Smooth muscle cell (in vitro differentiated cells): ENCODE measurements at regions not wholly inside any gene's neighbourhood (a gene's known extent, or its start where the extent isn't known, plus 50 kb on each side); places are given as distances from the start of the nearest gene placed in this dataset.
"Not testable (repeated sequence)": the region's sequence is repeated elsewhere in the genome, so short reads cannot be mapped to it uniquely, and the experiment has no call there.

ENCODE experiments used
- DNase-seq: peaks from one replicate; lab custom pipeline; 2025; ENCODE audit not compliant: unreplicated experiment; lab: John Stamatoyannopoulos, UW
- H2AFZ ChIP-seq: fragments of 200-600 bp; sonication (generic); 2 replicates; pipeline ENCODE4 v1.6.0; 2016; ENCODE audit warnings: antibody characterized with exemption, low read depth, mild to moderate bottlenecking
- H3F3A ChIP-seq: fragments of 200-600 bp; sonication (generic); 2 replicates; pipeline ENCODE4 v1.6.0; 2017; ENCODE audit warnings: antibody characterized with exemption, low read depth
- H3K27ac ChIP-seq: fragments of 200-600 bp; sonication (generic); 2 replicates; pipeline ENCODE4 v1.5.1; 2016; ENCODE audit warnings: low read depth, mild to moderate bottlenecking
- H3K27me3 ChIP-seq: fragments of 200-600 bp; sonication (generic); 2 replicates; pipeline ENCODE4 v1.6.1; 2016; ENCODE audit warnings: low read depth, mild to moderate bottlenecking
- H3K36me3 ChIP-seq: fragments of 200-600 bp; sonication (generic); 2 replicates; pipeline ENCODE4 v1.5.1; 2016; ENCODE audit warnings: low read depth
- H3K4me1 ChIP-seq: fragments of 200-600 bp; sonication (generic); 2 replicates; pipeline ENCODE4 v1.5.1; 2016; ENCODE audit warnings: low read depth
- H3K4me2 ChIP-seq: fragments of 200-600 bp; sonication (generic); 2 replicates; pipeline ENCODE4 v1.6.0; 2016; ENCODE audit warnings: mild to moderate bottlenecking
- H3K4me3 ChIP-seq: fragments of 200-600 bp; sonication (generic); 2 replicates; pipeline ENCODE4 v1.5.1; 2016; ENCODE audit warnings: mild to moderate bottlenecking
- H3K79me2 ChIP-seq: fragments of 200-600 bp; sonication (generic); 2 replicates; pipeline ENCODE4 v1.6.0; 2016; ENCODE audit warnings: low read depth, mild to moderate bottlenecking
- H3K9ac ChIP-seq: fragments of 200-600 bp; sonication (generic); 2 replicates; pipeline ENCODE4 v1.6.0; 2016; ENCODE audit warnings: low read depth
- H3K9me3 ChIP-seq: fragments of 200-600 bp; sonication (generic); replicated peaks from 2 replicates; pipeline ENCODE4 v1.5.1; 2016; ENCODE audit warnings: low read depth
- H4K20me1 ChIP-seq: fragments of 200-600 bp; sonication (generic); 2 replicates; pipeline ENCODE4 v1.6.0; 2016; ENCODE audit warnings: low read depth
- CTCF ChIP-seq: fragments of 200-600 bp; sonication (generic); IDR thresholded peaks from 2 replicates; pipeline ENCODE4 v1.5.1; 2017; ENCODE audit warnings: borderline replicate concordance, mild to moderate bottlenecking, antibody characterized with exemption; ENCODE audit not compliant: insufficient read depth, poor library complexity, severe bottlenecking
- WGBS: methylation state at CpG from one replicate; pipeline ENCODE4 v1.1.7; 2016; ENCODE audit warnings: low lambda C conversion rate; 5-methylcytosine and 5-hydroxymethylcytosine counted together

GRCh38 chr3:31322460-31322859 lies 210.3 kb upstream of the STT3B start:
- no peaks in the 10 kb centered on the region for H3F3A ChIP-seq
- TF ChIP-seq CTCF = no peak
- no peaks in the 10 kb centered on the region for H3K9me3 ChIP-seq
- no peaks in the 10 kb centered on the region for H3K36me3 ChIP-seq
- H2AFZ ChIP-seq = no peak overlapping the region
- H3K4me1 ChIP-seq = no peaks in the 10 kb centered on the region
- H3K27ac ChIP-seq = no peak overlapping the region
- WGBS = 80% methylated on average over 4 of the region's 4 CpGs
- DNase-seq = no peak
- no peak overlapping the region for H3K4me2 ChIP-seq
- no peaks in the 10 kb centered on the region for H3K27me3 ChIP-seq
- H3K79me2 ChIP-seq = no peaks in the 10 kb centered on the region
- H3K4me3 ChIP-seq = no peak overlapping the region
- H3K9ac ChIP-seq = no peak overlapping the region
- no peaks in the 10 kb centered on the region for H4K20me1 ChIP-seq

GRCh38 chr3:31327826-31328357 lies 204.8 kb upstream of the STT3B start:
- not testable (repeated sequence) for H2AFZ ChIP-seq, DNase-seq, H3K9me3 ChIP-seq, H3K4me1 ChIP-seq, H3K36me3 ChIP-seq, H3K4me3 ChIP-seq, H4K20me1 ChIP-seq, H3K27me3 ChIP-seq, H3K79me2 ChIP-seq, H3K4me2 ChIP-seq, H3K9ac ChIP-seq, H3F3A ChIP-seq, H3K27ac ChIP-seq
- 93% methylated on average over 3 of the region's 3 CpGs for WGBS

- no peaks in the 10 kb centered on the region for H3K9me3 ChIP-seq
- H3K9ac ChIP-seq = no peak overlapping the region
- no peaks in the 10 kb centered on the region for H3F3A ChIP-seq
- H3K27me3 ChIP-seq = no peaks in the 10 kb centered on the region
- no peak for TF ChIP-seq CTCF
- H3K36me3 ChIP-seq = no peaks in the 10 kb centered on the region
- no peak for DNase-seq
- no peaks in the 10 kb centered on the region for H3K79me2 ChIP-seq
- H3K4me3 ChIP-seq = no peak overlapping the region
- no peaks in the 10 kb centered on the region for H3K4me1 ChIP-seq
- no peak overlapping the region for H3K27ac ChIP-seq
- 82% methylated on average over 3 of the region's 3 CpGs for WGBS
- no peak overlapping the region for H2AFZ ChIP-seq
- H3K4me2 ChIP-seq = no peak overlapping the region
- no peaks in the 10 kb centered on the region for H4K20me1 ChIP-seq
These were observed 201.4 kb upstream of the STT3B start for GRCh38 chr3:31331278-31331677.

GRCh38 chr3:31341130-31341529 lies 191.6 kb upstream of the STT3B start:
- no peak for DNase-seq
- Histone ChIP-seq H3K9me3 (no peaks in the 10 kb centered on the region), H2AFZ (no peak overlapping the region), H3K27me3 (no peaks in the 10 kb centered on the region), H3K9ac (no peak overlapping the region), H3K4me1 (no peaks in the 10 kb centered on the region), H3K36me3 (no peaks in the 10 kb centered on the region), H3K79me2 (no peaks in the 10 kb centered on the region), H3F3A (no peaks in the 10 kb centered on the region), H4K20me1 (no peaks in the 10 kb centered on the region), H3K4me3 (no peak overlapping the region), H3K27ac (no peak overlapping the region), H3K4me2 (no peak overlapping the region)
- WGBS = 53% methylated on average over 2 of the region's 2 CpGs
- TF ChIP-seq CTCF = no peak
